Spleen (tissue), 11 donors: ENCODE measurements at regions not wholly inside any gene's neighbourhood (a gene's known extent, or its start where the extent isn't known, plus 50 kb on each side); places are given as distances from the start of the nearest gene placed in this dataset.

ENCODE experiments used
- DNase-seq: peaks from one replicate; pipeline ENCODE4 v3.0.0-alpha.2; 2020
- H3K27ac ChIP-seq, 8 donors: fragments of 200-600 bp; sonication (generic) in 7 of 8; 1 replicate in 4 of 8; 2 replicates in 4 of 8; pipeline versions ENCODE4 v1.5.0 to v1.8.0; 2016 to 2021; ENCODE audit warnings: inconsistent platforms in 4 of 8, mild to moderate bottlenecking in 4 of 8, moderate library complexity in 1 of 8
- H3K27me3 ChIP-seq, 7 donors: fragments of 200-600 bp; sonication (generic) in 6 of 7; replicated peaks in 1 of 7; 1 replicate in 4 of 7; 2 replicates in 3 of 7; pipeline versions ENCODE4 v1.5.0 to v1.8.0; 2016 to 2021; ENCODE audit warnings: inconsistent platforms in 3 of 7, mild to moderate bottlenecking in 1 of 7
- H3K36me3 ChIP-seq, 6 donors: fragments of 200-600 bp; sonication (generic) in 5 of 6; 1 replicate in 4 of 6; 2 replicates in 2 of 6; pipeline versions ENCODE4 v1.5.0 to v1.8.0; 2016 to 2021; ENCODE audit warnings: inconsistent platforms in 2 of 6
- H3K4me1 ChIP-seq, 6 donors: fragments of 200-600 bp; sonication (generic) in 5 of 6; 1 replicate in 3 of 6; 2 replicates in 3 of 6; pipeline versions ENCODE4 v1.5.0 to v1.8.0; 2016 to 2021; ENCODE audit warnings: inconsistent platforms in 3 of 6
- H3K4me3 ChIP-seq, 8 donors: fragments of 200-600 bp; sonication (generic) in 7 of 8; 1 replicate in 4 of 8; 2 replicates in 4 of 8; pipeline versions ENCODE4 v1.5.0 to v1.8.0; 2016 to 2021; ENCODE audit warnings: inconsistent platforms in 4 of 8, mild to moderate bottlenecking in 4 of 8, moderate library complexity in 2 of 8
- H3K9me3 ChIP-seq, 8 donors: fragments of 200-600 bp; sonication (generic) in 7 of 8; 1 replicate in 4 of 8; 2 replicates in 4 of 8; pipeline versions ENCODE4 v1.5.0 to v1.8.0; 2016 to 2021; ENCODE audit warnings: inconsistent platforms in 4 of 8
- POLR2A ChIP-seq, 3 donors: fragments of 450-650 bp; IDR thresholded peaks; one replicate each; pipeline ENCODE4 v1.5.1; 2017; ENCODE audit warnings: antibody characterized with exemption in 3 of 3, mild to moderate bottlenecking in 1 of 3
- POLR2AphosphoS5 ChIP-seq, 3 donors: sonication (generic); formaldehyde crosslinking; IDR thresholded peaks; one replicate each; pipeline ENCODE4 v1.5.1; 2017; ENCODE audit warnings: antibody characterized with exemption in 3 of 3
- WGBS, 5 donors: extraction: QIAGEN DNeasy Blood & Tissue Kit in 3 of 5; methylation state at CpG; one replicate each; pipeline versions ENCODE4 v1.1.5 to v1.1.7; 2013 to 2018; 5-methylcytosine and 5-hydroxymethylcytosine counted together
- intact Hi-C: fragments of 100-400 bp; cut with DNase I; formaldehyde crosslinking; loops from one replicate; pipeline ENCODE4 v1.15.0; 2023; ENCODE audit warnings: low total_unique reads
- TF ChIP-seq, protein P1 (sequence below), 11 experiments: fragments of 200-600 bp in 7 of 11; fragments of 450-650 bp in 4 of 11; sonication (generic) in 4 of 11; IDR thresholded peaks in 8 of 11; conservative IDR thresholded peaks in 3 of 11; 1 replicate in 7 of 11; 2 replicates in 4 of 11; pipeline versions ENCODE4 v1.4.0 to v1.8.0; 2016 to 2021; ENCODE audit warnings: antibody characterized with exemption in 11 of 11, inconsistent platforms in 4 of 11, mild to moderate bottlenecking in 1 of 11
- donor health status: healthy with polysubstance abuse.
- donor health status: DM: no; HTN: no; CAD: no; lungs with moderate emphysema.
- donor health status: DM: no; HTN: no; CAD: no.
- donor health status: Bipolar disorder and iron deficiency.
- donor health status: healthy.
- donor health status: DM: no; HTN: no; CAD: no.
- donor health status: DM: yes; HTN: yes; CAD: no.

DNA sequence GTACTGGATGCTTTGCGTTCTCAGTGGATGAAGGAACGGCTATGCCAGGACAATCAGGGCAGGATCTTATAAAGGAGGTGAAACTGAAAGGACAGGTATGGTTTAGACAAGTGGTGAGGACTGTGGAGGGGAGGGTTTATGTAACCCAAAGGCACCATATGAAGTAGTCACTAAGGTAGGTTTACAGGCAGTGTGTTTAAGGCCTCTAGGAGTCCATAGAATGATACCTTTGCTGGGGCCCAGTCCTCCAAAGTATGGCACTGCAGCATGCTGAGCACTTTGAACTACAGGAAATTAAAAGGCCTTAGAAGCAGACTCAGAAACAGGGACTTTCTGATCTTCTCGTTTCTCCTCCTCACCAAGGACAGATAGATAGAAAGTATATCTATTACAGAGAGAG lies 304.7 kb upstream of the USP25 start:
- WGBS, 5 donors, result 75 to 83% (median 78%) methylated on average over 3 of the region's 3 CpGs
- no peak for DNase-seq
- H3K27me3 ChIP-seq, result no peaks in the 10 kb centered on the region
- no peak overlapping the region for H3K27ac ChIP-seq
- intact Hi-C loops, result no loop called here
- no peaks in the 10 kb centered on the region for H3K36me3 ChIP-seq
- H3K4me3 ChIP-seq, result no peak overlapping the region
- no peaks in the 10 kb centered on the region for H3K4me1 ChIP-seq
- TF ChIP-seq POLR2AphosphoS5 (IDR thresholded peaks at IDR 0.05), result no peak
- TF ChIP-seq, protein P1, sequence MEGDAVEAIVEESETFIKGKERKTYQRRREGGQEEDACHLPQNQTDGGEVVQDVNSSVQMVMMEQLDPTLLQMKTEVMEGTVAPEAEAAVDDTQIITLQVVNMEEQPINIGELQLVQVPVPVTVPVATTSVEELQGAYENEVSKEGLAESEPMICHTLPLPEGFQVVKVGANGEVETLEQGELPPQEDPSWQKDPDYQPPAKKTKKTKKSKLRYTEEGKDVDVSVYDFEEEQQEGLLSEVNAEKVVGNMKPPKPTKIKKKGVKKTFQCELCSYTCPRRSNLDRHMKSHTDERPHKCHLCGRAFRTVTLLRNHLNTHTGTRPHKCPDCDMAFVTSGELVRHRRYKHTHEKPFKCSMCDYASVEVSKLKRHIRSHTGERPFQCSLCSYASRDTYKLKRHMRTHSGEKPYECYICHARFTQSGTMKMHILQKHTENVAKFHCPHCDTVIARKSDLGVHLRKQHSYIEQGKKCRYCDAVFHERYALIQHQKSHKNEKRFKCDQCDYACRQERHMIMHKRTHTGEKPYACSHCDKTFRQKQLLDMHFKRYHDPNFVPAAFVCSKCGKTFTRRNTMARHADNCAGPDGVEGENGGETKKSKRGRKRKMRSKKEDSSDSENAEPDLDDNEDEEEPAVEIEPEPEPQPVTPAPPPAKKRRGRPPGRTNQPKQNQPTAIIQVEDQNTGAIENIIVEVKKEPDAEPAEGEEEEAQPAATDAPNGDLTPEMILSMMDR (IDR thresholded peaks at IDR 0.05 in 8 of 11, conservative IDR thresholded peaks at IDR 0.05 in 3 of 11), result no peak
- TF ChIP-seq POLR2A (IDR thresholded peaks at IDR 0.05), result no peak
- H3K9me3 ChIP-seq, result no peaks in the 10 kb centered on the region

DNA sequence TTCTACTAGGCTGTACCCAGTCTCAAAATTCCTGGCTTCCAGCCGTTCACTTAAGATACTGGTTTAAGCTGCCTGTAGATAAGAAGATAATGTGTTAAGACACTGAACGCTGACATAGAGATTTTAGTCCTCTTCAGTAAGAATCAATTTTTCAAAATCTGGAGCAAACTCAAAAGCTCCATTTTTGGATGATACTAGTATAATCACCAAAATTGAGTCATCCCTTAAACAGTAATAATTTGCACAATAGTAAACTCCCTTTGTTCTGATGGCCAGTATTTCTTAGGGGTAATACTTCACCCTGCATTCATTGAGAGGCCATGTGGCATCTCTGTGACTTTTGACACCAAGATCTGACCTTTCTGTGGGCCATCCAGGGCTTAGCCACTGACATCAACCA lies 299.8 kb upstream of the USP25 start:
- DNase-seq, result no peak
- H3K27me3 ChIP-seq, result no peaks in the 10 kb centered on the region
- no peak for TF ChIP-seq POLR2A (IDR thresholded peaks at IDR 0.05)
- TF ChIP-seq, protein P1 (IDR thresholded peaks at IDR 0.05 in 8 of 11, conservative IDR thresholded peaks at IDR 0.05 in 3 of 11), result no peak
- TF ChIP-seq POLR2AphosphoS5 (IDR thresholded peaks at IDR 0.05), result no peak
- H3K4me3 ChIP-seq, result no peak overlapping the region
- H3K9me3 ChIP-seq, result peaks cover 0 to 8% (median 0%) of the 10 kb centered on the region in 8 donors
- H3K4me1 ChIP-seq, result no peaks in the 10 kb centered on the region
- 82 to 88% (median 86%) methylated on average over 2 of the region's 2 CpGs for WGBS, 5 donors
- no peaks in the 10 kb centered on the region for H3K36me3 ChIP-seq
- intact Hi-C loops, result no loop called here
- no peak overlapping the region for H3K27ac ChIP-seq

DNA sequence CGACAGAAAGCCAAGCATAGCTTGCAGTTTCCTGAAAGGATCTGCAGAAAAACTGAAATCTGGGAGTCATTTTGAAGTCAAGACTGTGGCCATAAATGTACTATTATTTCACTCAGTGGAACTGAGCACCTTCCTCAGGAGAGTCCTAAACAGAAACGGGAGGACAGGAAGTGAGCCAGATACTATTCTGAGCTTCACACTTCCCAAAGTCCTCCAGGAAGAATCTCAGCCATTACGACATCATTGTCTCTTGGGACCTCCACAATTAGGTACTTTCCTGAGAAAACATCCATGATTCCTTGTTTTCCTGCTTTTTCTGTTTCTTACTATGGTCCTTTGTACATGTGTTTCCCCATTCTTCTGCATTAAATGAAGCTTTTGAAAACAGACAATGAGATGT lies 299.2 kb upstream of the USP25 start:
- H3K27me3 ChIP-seq, result no peaks in the 10 kb centered on the region
- H3K36me3 ChIP-seq, result no peaks in the 10 kb centered on the region
- H3K4me3 ChIP-seq, result no peak overlapping the region
- no peaks in the 10 kb centered on the region for H3K4me1 ChIP-seq
- DNase-seq, result no peak
- TF ChIP-seq POLR2A (IDR thresholded peaks at IDR 0.05), result no peak
- TF ChIP-seq, protein P1 (IDR thresholded peaks at IDR 0.05 in 8 of 11, conservative IDR thresholded peaks at IDR 0.05 in 3 of 11), result no peak
- TF ChIP-seq POLR2AphosphoS5 (IDR thresholded peaks at IDR 0.05), result no peak
- intact Hi-C loops, result no loop called here
- H3K9me3 ChIP-seq, result peaks cover 0 to 8% (median 0%) of the 10 kb centered on the region in 8 donors
- 45 to 61% (median 52%) methylated on average over 3 of the region's 3 CpGs for WGBS, 5 donors
- H3K27ac ChIP-seq, result no peak overlapping the region

DNA sequence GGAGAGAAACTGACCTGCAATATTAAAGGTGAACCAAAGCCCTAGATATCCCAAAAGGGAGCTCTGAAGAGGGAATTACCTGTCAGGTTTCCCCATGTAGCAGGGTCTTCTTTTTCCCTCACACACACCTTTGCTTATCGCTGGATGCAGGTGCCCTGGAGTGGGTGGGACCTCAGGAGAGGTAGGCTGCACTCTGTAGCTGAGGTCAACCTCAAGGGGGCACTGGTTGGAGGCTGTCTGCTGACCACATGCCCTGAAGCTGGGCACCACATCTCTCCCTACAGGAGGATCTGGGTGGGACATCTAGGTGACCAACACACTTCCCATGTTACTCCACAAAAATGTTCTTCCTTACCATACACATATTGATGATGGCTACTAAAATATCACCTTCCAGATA lies 298.7 kb upstream of the USP25 start:
- no peak overlapping the region for H3K4me3 ChIP-seq
- no peak overlapping the region for H3K27ac ChIP-seq
- no peaks in the 10 kb centered on the region for H3K36me3 ChIP-seq
- TF ChIP-seq POLR2A (IDR thresholded peaks at IDR 0.05), result no peak
- no peak for TF ChIP-seq POLR2AphosphoS5 (IDR thresholded peaks at IDR 0.05)
- TF ChIP-seq, protein P1 (IDR thresholded peaks at IDR 0.05 in 8 of 11, conservative IDR thresholded peaks at IDR 0.05 in 3 of 11), result no peak
- no peaks in the 10 kb centered on the region for H3K4me1 ChIP-seq
- WGBS, 5 donors, result 95 to 100% (median 100%) methylated on average over 1 of the region's 1 CpG
- DNase-seq, result no peak
- H3K27me3 ChIP-seq, result no peaks in the 10 kb centered on the region
- intact Hi-C loops, result no loop called here
- peaks cover 0 to 8% (median 0%) of the 10 kb centered on the region in 8 donors for H3K9me3 ChIP-seq
